Stimulated activated CD4-positive, alpha-beta T cell treated with anti-CD3 and anti-CD28 coated beads, Interleukin-12 subunit alpha, Interleukin-12 subunit beta, amount 100 ng/mL, for 4 hours (primary cell): ENCODE measurements at regions not wholly inside any gene's neighbourhood (a gene's known extent, or its start where the extent isn't known, plus 50 kb on each side); places are given as distances from the start of the nearest gene placed in this dataset.
"Not testable (repeated sequence)": the region's sequence is repeated elsewhere in the genome, so short reads cannot be mapped to it uniquely, and the experiment has no call there.

Experiments used
- DNase-seq: peaks from one replicate; pipeline ENCODE4 v3.0.0-alpha.2; 2020

- DNase-seq = not testable (repeated sequence)
Measured at GRCh38 chr4:121616449-121616848, 80.3 kb downstream of the ANXA5 start.

DNA sequence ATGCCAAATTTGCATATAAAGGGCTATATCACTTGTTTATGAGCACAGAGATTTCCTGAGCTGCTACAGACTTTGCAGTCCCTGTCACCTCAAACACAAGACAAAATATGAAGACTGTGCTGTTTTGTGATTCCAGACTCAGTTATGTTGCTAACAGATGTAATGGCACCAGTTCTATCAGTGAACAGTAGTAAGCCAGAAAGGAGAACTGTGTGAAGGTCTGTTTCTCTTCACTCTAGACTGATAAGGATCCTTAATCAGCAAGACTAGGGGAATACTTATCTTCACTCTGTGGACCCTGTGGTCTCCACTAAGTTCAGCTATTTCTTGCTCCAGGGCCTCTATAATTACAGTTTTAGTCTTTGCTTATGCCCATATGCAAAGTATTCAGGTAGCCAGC lies 82.7 kb downstream of the ANXA5 start:
- DNase-seq = no peak

DNA sequence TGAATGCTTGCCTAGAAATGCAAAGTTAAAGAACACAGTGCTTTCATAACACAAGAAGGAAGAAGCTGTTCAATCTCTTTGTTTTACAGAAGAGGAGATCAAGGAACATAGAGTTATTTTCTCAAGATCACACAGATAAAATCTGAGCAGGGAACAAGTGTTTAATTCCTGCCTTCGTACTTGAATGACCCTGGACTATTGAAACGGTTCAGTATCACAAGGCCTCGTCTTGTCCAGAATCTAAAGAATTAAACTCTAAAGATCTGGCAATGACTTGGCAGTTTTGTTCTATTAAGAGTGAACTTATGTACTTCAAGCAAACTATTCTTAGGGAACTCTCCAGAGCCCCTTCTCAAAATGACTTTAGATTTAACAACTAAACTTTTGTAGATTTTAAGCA lies 97.7 kb downstream of the ANXA5 start:
- no peak for DNase-seq

DNA sequence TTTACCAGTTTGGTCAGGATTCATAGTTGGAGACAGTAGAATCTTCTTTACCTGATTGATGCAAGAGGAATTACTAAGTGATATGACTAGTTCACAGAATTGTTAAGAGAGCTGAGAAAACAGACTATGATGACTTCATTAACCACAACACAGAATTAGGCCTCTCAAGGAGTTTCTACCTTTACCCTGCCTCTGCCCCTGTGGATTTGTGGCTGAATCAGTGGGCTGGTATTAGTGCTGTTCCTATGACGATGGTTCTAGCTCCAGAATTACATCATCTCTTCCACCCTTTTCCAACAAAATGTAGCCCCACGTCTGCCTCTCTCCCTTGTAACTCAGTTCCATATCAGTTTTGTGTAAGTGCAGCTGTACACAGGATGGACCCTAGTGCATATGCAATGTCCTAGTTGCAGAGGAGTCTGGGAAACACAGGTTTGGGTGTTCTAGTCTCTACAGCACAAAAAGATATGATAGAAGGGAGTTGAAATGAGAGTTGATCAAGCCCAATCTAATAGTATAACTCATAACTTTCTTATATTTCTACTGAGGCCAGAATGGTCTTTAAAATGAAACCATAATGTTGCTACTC lies 99.3 kb downstream of the ANXA5 start:
- DNase-seq = no peak

- DNase-seq = no peak
Measured at GRCh38 chr4:121594796-121595526, 101.8 kb downstream of the ANXA5 start.

DNA sequence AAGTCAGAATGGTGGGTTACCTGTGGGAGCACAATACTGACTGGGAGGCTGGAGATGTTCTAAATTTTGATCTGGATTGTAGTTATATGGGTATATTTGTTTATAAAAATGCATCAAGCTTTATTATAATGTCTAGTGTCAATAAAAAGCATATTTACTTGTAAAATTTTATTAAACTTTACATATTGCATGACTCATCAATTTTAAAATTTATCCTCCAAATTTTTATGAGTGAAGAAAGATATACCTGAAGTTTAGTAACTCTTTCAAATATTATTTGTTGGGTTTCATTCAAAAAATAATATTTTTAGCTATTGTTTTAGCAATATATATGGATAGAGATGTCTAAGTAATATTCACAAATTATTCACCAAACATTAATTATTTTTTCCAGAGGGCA lies 103.0 kb downstream of the ANXA5 start:
- DNase-seq = no peak

DNA sequence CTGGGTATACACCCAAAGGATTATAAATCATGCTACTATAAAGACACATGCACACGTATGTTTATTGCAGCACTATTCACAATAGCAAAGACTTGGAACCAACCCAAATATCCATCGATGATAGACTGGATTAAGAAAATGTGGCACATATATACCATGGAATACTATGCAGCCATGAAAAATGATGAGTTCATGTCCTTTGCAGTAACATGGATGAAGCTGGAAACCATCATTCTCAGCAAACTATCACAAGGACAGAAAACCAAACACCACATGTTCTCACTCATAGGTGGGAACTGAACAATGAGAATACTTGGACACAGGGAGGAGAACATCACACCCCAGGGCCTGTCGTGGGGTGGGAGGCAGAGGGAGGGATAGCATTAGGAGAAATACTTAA lies 104.5 kb downstream of the ANXA5 start:
- not testable (repeated sequence) for DNase-seq

DNA sequence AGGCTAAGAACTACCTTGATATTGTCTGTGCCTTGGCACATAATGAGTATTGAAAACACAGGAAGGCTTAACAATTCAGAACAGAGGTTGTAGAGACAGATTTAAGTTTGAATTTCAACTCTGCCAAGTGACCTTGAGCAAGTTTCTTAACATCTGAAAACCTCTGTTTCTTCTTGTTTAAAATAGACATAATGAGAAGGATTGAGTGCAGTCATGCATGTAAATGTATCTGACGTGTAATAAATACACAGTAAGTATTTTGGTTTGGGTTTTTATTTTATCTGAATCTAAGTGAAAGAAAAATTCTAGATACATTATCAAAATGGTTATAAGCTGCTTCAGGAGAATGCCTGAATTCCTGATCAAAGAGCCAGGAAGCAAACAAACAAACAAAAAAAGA lies 111.9 kb downstream of the ANXA5 start:
- no peak for DNase-seq

GRCh38 chr4:121583396-121583795 lies 113.4 kb downstream of the ANXA5 start:
- no peak for DNase-seq

- no peak for DNase-seq
Measured at GRCh38 chr4:121582296-121582695, 114.5 kb downstream of the ANXA5 start.

DNA sequence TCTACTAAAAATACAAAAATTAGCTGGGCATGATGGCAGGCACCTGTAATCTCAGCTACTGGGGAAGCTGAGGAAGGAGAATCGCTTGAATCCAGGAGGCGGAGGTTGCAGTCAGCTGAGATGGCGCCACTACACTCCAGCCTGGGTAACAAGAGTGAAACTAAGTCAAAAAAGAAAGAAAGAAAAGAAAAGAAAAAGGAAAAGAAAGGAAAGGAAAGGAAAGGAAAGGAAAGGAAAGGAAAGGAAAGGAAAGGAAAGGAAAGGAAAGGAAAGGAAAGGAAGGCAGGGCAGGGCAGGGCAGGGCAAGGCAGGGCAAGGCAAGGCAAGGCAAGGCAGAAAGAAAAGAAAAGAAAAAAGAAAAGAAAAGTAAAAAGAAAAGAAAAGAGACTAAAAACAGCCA lies 121.4 kb downstream of the ANXA5 start:
- DNase-seq = not testable (repeated sequence)

GRCh38 chr4:121574618-121575017 lies 122.2 kb downstream of the ANXA5 start:
- no peak for DNase-seq

- DNase-seq = no peak
Measured at GRCh38 chr4:121567748-121568147, 129.0 kb downstream of the ANXA5 start.

DNA sequence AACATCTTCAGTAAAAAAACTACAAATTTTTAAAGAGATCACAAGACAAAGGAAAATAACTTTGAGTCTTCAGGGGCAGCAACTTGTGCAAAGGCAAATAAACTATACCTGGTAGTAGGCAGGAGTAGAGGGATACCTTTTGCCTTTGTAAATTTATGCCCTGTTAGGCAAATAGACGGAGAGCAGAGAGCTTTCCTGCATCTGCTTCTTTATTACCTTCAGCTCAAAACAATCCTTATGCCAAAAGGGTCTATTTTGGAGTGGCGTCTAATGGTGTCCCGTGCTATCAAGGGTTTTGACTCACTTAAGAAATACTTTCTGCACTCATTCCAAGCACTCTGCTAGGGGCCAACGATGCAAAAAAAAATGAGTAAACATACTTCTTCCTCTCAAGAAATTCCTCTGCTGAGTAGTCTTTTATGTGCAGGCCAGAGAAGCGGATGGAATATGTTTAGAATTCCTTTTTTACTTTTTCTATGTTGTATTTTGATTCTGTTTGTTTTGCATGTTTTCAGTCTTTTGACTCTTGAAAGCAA lies 131.9 kb downstream of the ANXA5 start:
- DNase-seq = no peak

GRCh38 chr4:121562811-121563210 lies 134.0 kb downstream of the ANXA5 start:
- no peak for DNase-seq

DNA sequence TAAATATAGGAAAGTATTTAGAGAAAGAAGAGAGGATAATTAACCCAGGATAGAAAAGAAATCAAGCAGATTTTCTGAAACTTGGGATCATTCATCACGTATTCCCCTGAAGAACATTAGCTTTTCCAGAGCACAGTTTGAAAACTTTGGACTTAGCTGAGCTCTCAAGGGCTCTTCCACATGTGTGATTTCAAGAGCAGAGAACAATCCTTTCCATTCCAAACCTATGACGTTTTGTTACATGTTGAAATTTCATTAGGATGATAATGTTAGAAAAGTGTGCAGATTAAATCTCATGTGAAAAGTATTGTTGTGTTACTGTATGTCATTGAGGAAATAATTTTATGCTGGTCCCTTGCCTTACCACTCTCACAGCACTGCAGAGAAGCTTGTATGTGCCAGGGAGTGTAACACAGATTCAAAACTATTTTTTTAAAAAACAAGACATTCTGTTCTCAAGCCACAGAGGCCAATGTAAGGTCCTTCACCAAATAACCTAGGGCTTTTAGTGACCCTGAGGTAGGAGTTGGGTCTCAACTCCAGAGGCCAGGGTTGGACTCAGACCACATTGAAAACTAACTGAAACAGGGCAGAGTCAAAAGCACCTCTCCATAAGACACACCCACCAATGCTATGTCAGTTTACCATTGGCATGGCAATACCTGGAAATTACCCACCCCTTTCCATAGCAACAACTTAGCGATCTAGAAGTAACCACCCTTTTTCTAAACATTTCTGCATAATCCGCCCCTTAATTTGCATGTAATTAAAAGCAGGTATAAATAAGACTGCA lies 141.3 kb downstream of the ANXA5 start:
- DNase-seq = no peak

DNA sequence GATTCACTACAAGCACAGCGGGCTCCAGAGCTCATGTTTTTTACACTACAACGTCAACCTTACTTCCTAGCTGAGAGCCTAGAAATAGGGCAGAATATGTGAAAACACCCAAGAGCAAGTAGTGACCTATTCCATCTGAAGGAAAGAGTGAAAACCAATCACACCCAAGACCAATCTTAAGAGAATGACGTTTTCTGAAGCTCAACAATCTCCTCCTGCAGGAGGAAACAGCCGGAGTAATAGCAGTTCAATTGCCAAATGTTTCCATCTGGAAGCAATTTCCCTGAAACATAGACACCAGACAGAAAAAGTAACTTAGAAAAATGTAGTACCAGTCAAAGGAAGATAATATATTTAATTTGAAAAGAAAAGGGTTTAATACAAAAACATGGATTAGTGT lies 142.4 kb downstream of the ANXA5 start:
- no peak for DNase-seq

- no peak for DNase-seq
Measured at GRCh38 chr4:121551881-121552280, 144.9 kb downstream of the ANXA5 start.

DNA sequence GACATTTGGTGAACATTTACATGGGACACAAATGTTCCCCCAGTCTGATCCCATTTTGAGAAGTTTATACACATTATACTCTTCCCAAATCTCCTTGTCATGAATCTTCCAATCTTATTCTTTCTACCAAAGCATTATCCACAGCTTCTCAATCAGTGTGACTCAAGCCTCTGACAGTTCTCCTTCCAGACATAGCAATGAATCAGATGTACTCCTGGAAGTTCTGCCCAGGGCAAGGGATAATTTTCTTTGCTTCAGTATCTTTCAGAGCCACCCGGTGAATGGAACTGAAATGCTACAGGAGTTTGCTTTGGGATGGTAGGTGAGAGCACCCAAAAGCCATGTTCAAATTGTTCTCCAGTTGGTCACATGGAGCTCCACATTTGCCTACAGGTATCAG lies 145.5 kb downstream of the ANXA5 start:
- DNase-seq = no peak

GRCh38 chr4:121541696-121542095 lies 155.1 kb downstream of the ANXA5 start:
- DNase-seq = no peak

- no peak for DNase-seq
Measured at GRCh38 chr4:121535351-121535750, 154.5 kb upstream of the QRFPR start.

GRCh38 chr4:121534187-121534586 lies 153.4 kb upstream of the QRFPR start:
- no peak for DNase-seq

- no peak for DNase-seq
Measured at GRCh38 chr4:121526509-121526908, 145.7 kb upstream of the QRFPR start.
